SIG-M5 (cell line): ENCODE measurements at regions not wholly inside any gene's neighbourhood (a gene's known extent, or its start where the extent isn't known, plus 50 kb on each side); places are given as distances from the start of the nearest gene placed in this dataset.

Experiments
- DNase-seq: peaks from one replicate; lab custom pipeline; 2025; lab: John Stamatoyannopoulos, UW

DNA sequence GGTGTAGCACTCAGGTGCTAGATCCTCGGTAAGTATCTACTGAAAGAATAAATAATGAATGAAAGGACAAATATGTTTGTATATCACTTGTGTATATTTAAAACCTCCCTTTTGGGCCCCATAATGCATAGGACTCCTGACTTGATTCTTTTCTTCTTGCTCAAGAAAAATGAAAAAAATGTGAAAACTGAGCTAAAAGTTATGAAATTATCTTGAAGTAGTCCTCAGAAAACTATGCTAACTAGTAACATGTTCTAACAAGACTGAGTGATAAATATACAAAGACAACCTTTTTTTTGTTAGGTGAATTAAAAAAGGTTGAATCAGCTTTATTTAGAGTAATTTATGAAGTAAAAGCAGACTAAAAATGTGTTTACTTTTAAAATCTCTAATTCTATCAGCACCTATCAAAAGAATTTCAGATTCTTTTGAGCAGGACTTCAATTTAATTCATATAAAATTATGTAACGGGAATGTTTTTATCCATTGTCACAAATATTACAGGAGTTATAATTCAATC is 247.8 kb upstream of the JAG1 start:
- no peak for DNase-seq

DNA sequence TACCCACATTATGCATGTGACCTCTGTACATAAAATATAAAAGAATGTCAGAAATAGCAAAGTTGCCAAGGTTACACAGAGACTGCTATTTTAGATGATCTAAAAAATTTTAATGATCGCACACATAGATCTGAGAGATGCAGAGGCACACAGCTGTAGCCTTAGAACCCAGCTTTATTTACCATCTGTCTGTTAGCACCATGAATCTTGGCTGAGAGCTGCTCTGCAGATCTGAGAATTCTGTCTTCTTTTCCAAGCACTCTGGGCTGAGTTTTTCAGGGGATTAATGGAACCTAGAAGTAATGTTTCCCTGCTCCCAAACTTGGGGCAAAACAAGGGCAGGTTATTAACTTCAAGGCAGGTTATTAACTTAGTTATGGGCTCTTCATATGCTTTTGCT is 248.7 kb upstream of the JAG1 start:
- no peak for DNase-seq

DNA sequence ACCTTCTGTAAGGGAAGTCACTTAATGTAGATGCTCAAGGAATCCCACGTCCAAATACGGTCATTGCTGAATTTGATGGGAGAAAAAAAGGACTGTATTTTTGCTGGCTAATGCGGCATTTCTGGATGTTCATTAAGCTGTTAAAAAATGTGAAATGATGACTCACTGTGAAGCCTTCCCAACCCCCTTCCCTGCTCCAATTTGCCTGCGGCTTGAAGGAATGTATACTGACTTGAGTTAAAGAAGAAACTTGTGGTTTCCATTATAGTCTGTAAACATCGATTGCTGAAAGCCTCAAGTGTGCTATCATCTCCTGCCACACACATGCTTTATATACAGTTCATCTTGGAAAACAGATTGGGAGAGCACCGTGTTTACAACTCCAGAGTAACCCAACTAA is 249.1 kb upstream of the JAG1 start:
- no peak for DNase-seq

DNA sequence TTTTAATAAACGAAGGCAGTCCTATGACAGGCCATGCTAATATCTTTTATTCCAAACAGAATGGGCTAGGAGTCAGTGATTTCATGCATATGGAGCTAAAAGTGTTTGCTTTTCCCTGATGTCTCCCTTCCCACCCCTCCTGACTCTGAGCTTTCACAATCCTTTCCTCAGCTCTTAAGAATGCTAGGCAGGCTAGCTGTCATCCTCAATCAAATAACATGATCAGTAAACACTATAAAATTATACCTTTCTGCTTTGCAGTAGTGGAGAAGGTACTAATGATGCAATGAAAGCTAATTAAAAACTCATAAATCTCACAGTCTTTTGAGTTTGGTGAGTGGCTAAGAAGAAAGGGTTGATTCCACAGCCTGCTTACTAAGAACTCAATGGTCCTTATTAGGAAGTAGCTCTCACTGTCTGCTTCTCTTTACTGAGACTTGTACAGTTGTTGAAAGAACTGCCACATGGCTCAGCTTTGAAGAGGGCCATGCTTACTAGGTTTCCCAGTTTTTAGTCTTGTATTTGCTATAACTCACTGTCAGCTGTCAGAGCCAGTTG is 250.9 kb upstream of the JAG1 start:
- DNase-seq = no peak

DNA sequence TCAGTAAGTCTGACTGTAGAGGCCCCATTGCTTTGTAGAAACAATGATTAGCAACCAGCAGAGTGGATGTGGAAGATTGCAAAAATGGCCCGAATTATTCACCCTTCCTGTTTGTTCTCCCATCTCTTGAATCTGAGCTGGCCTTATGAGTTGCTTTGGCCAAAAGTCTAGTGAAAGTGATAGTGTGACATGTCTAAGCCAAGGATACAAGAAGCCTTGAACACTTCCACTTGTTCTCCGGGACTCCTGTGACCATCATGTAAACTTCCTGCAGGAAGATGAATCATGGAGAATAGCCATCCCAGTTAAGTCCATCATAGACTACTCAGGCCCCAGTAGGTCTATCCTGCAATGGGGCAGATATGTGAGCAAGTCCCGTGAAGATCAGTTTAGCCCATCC is 252.0 kb upstream of the JAG1 start:
- DNase-seq = no peak

DNA sequence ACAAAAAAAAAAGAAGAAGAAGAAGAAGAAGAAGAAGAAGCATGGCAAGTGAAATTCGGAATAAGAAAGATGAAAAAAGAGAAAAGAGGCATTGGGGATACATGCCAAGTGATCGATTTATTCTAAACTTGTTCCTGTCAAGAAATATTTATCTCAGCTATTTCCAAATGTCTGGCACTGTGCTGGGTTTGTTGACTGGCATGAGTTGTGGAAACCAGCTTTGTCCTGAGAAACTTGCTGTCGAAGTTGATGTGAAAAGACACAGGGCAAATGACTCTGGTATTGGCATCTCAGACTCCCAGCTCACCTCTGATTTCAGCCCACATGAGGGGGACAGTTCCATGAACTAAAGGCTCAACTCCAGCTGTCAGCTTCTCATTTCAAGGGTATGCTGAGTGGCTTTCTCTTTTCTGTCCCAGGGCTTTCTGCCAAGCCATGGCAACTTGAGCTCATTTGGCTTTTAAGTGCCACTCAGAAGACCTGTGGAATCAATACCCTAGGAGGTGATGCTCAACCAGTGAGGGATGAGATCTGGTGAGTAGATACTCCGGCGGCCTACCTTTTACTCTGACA is 253.3 kb upstream of the JAG1 start:
- DNase-seq = no peak

DNA sequence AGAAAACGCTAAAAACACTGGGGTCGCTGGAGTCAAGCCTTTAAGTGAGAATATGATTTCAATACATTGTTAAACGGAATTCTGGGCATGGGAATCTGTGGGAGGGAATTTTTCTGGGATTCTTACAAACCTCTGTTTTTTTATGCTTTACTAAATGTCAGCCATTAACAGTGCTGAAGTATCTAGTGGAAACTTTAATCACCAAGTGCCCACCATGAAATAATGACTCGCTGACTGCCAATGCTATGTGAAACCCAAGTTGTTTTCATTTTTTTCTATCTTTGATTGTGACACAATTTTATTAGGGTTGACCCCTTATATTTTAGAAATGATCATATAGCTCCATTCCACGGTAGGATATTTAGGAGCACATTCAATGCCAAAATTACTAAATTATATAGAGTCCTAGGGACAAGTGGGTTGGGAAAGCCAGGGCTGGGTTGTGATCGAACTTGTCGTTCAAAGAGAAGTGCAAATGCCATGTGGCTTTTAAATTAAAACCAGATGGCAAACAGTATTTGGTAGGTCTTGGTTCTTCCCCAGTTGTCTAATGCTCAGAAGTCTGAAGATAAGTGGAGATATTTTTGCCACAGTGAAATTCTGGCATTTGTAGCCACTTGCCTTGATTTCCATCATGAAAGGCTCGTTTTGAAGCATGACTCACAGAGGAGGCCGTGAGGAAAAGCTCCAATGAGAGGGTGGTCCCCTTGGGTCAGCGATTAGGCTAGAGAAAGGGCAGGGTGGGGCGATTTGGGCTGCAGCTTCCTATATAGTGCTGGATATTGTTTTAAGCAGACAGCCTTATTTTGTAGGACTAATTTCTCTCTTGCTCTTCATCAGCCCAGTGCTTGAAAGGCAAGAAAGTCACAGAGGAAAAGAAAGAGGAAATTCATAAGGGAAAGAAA is 254.4 kb upstream of the JAG1 start:
- no peak for DNase-seq

DNA sequence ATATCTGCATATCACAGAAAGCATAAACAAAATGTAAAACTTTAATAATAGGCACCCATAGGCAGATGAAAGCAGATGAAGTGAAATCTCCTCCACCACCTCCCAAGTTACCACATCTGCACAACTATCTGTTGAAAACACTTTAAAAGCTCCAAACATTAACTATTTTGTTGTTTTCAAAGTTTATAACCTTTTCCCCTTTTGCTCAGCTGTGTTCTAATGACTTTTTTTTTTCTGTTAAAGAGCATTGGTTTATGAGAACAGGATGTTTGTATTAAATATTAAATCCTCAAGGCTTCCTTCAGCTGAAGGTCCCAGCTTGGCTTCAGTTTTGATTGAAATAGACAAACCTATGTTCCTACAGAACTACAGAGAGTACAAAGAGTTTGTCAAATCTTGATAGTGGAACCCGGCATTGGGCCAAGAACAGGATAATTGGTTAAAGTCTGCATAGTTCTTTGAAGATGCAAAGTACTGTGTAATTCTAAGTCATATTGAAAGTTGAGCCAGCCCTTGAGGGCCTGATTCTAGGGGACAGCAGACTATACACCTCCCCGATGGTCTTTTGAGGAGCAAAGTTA is 255.1 kb upstream of the JAG1 start:
- no peak for DNase-seq

DNA sequence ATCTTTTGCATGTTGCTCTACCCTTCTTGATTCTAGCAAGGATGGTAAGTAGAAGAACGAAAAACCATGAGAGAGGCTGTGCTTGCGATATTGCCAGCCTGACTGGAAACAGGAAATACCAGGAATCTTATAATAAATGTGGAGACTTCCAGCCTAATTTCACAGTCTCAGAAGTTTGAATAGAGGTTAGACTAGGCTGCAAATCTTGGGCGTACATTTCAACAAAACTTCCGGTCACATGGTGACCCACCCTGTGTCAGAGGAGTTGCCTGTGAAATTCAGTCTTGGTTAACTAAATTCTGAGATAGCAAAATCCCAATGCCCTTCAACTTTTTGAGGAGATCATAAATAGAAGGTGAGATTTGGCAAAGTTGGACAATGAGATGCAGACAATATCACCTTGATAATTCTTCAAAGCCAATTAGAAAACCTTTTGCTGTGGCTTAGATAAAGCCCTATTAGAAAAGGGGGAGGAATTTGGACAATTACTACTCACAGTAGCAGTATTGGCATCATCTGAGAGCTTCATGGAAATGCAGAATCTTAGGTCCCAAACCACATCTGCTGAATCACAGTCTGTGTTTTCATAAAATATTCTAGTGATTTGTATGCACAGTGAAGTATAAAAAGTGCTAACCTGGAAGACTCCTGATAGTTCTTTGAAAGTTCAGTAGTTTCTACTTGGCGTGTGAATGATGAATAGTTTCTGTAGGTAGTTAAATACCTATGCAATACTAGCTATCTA is 262.0 kb upstream of the JAG1 start:
- no peak for DNase-seq

DNA sequence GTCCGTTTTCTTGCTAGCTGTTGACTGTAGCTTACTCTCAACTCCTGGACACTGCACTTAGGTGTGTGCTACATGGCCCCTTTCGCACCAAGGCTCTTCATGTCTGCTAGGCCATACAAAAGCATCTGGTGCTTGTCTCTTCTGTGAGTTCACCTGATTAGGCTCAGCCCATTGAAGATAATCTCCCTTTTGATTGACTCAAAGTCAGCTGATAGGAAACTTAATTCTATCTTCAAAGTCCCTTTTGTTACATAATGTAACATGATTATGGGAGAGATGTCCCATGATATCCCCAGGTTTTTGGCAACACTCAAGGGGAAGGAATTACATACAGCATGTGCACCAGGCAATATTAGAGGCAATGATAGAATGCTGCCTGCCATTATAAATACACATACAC is 263.0 kb upstream of the JAG1 start:
- no peak for DNase-seq

DNA sequence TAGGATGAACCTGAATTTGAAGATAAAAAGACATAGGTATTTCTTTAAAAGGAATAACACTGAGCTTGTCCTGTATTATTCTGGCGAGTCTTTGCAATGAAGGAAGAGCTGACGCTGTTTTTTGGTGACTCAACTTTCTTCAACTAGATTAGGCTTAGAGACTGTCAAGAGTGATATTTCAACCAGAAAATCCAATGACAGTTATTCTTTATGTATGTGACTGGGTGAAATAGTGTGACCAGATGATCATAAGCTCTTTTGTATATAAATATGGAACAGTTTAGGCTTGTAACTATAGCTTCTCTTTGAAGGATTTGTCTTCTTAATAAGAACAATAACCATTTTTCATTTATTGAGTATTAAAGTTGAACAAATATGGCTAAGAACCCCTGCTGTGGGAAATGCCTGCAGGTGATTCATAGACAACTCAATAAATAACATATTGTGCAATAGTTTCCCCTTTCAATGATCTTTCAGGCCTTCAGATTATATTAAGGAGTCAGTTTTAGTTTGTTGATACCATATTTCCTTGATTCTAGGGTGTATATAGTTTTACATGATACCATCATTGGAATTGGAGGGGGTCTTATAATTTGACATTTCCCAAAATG is 265.6 kb upstream of the JAG1 start:
- no peak for DNase-seq

DNA sequence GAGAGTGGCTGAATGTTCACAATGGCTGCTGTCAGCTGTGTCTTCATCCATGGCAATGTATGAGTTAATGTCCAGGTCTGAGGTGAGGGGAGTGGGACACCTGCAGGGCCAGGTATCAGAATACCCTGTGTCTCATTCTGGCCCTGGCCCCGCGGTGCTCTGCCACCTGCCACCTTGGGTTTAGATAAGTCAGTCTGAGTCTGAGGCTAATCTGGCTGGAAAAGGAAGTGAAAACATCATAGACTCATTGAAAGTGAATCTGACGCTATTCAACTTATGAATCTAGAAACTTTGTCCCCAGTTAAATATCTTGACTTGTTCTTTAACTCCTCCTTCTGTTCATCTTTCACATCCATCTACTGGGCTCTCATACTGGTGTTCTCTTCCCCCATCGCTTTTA is 267.1 kb upstream of the JAG1 start:
- no peak for DNase-seq

DNA sequence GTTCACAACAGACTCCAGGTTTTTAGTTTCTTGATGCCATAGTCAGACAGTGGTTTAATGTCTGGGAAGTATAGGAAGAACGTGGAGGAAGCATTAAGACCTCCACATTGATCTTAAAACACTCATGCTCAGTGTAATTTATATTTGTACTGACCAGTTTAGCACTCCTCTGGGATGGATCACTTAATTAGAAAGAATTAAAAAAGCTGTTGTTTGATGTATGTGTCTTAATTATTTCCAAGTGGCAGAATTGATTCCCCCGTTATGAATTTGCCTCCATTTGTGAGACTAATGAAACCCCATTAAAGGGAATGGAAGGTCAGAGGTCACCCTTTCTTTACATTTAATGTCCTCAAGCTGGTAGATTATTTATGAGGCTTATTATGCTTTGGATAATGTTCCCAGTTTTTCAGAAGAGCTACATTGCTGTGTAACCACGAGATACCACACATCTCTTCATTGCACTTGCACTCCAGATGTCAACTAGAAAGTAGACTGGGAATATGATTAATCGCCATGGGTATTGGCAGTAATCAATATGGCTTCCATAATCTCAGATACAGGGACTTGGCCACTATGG is 270.0 kb upstream of the JAG1 start:
- no peak for DNase-seq

DNA sequence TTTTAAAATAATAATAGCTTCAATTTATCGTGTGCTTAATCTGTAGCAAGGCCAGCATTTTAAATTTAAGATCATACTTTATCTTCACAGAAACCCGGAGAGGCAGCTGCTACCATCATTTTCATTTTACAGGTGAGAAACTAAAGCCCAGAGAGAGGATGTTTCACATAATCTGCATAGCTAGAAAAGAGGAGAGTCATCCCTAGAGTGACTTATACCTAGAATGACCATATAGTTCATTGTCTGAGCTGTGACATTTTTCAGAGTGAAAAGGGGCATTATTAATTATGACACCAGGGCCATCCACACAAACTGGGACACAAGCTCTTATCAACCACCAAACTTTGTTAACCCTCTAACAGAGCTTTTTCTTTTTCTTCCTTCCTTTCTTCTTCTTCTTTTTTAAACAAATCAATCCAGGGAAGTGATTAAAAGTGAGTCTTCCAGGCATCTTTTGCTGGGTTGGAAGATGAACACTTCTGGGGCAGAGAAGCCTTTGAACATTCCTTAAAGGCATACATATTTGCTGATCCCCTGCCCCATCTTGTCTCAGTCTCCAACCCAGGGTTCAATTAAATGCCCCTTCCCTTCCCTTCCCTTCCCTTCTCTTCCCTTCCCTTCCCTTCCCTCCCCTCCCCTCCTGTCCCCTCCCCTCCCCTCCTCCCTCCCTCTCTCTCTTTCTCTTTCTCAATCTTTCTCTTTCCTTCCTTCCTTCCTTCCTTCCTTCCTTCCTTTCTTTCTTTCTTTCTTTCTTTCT is 272.5 kb upstream of the JAG1 start:
- no peak for DNase-seq

DNA sequence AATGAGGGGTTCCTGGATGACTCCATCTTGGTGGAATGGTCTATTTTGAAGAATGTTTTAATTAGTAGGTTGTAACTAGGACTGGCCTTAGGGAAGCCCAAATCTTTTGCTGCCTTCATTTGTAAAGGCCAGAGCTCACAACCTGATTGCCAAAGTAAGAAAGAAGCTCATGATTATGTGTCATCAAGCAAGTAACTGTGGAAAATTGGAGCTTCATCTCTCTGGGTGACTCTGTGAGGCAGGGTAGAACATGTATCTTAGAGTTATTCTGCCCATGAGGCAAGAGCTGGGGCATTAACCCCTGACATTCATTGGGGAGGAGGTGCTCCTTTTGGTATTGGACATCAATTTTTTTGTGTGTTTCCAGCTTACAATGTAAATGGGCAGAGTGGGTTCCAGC is 273.9 kb upstream of the JAG1 start:
- DNase-seq = no peak

DNA sequence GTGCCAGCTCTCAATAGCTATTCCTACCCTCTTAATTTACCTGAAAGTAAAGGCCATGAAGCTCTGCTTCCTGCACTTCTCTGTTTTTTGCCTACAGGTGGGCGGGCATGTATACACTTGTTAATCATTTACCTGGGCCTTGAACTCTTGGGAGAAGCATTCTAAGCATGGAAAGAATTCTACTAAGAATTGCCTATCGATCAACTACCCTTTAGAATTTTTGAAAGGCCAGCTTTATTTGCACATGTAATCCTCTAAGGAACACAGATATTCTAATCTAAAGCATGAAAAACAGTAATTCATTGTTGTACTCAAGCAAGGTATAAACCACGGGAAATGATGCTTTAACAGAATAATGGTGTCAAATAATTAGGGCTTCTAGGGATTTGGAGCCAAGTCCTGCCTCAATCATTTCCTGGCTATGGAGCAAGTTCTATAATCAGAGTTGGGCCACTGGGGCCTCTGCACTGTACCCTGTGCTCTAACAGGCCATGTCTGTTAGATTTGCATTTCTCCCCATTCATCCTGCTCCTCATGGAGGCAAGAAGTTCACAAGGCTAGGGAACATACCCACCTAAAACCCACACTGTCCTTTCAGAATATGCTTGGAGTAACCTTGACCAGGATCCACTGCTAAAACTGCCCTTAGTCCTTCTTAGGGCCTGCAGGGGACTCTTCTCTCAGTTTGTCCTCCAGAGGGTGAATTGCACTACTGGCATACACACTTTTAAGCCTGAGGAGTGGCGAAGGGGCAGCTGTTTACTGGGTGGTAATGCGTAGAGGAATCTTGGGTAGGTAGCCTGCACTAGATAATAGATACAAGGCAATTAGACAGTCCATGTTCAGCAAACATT is 276.4 kb upstream of the JAG1 start:
- DNase-seq = no peak

DNA sequence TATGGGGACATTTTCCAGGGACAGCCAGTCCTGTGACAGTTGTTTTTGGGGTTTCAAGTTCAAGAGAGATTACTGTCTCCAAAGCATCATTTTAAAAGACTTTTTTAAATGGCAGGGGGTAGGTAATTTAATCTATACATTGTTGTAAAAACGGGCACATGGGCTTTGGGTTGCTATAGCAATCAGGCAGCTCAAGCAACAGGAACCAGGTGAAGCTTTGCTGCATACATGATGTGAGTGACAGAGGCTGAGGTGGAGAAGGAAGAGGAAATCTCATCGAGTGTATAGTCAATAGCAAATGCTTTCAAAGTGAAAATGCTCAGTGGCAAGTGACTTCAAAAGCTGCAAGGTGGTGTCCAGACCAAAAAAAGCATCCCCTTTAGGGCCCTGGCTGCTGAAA is 277.4 kb upstream of the JAG1 start:
- DNase-seq = no peak

DNA sequence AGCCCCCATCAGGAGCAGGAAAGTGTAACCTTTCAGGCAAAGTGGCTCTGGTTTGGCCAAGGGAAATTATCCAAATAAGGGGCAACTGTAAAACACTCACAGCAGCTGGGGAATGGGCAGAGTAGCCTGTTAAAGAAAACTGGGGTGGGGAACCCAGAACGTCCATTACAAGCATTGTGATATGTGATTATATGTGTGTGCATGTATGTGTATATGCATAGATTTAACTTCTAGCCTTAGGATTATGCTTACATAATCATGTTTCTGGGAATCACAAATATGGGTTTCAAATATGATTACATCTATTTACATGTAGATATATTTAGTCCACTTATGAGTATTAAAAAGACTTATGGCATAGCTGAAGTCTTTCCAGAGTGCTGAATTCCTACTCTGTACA is 278.1 kb upstream of the JAG1 start:
- no peak for DNase-seq

DNA sequence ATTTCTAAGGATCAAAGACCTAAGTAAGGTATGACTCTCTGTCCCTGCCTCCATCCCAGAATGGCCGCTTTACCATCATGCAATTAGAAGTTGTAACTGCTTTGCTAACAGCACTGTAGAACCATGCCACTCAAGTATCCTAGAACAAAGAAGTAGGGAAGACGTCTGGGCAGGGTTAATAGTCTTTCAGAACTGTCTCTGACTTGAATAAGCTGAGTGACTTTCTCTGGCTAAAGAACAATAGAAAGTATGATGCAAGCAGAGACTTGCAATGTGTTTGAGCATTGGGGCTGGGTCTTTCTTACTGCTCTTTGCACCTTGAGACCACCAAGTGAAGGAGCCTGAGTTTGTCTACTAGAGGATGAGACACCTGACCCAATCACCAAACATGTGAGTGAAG is 279.6 kb upstream of the JAG1 start:
- DNase-seq = no peak
